ENCODE measurements at regions not wholly inside any gene's neighbourhood (a gene's known extent, or its start where the extent isn't known, plus 50 kb on each side); places are given as distances from the start of the nearest gene placed in this dataset.

- no peaks in the 10 kb centered on the region for H4K20me1 ChIP-seq (ENCODE audit: control insufficient read depth, insufficient read depth, low read length, poor library complexity, severe bottlenecking)
- H3K9ac ChIP-seq (ENCODE audit: low read length), result no peak overlapping the region
- H3K4me3 ChIP-seq (ENCODE audit: control extremely low read depth in 1 of 5, extremely low read depth in 1 of 5, insufficient read depth in 1 of 5, low read depth in 2 of 5, low read length in 4 of 5), result no peak overlapping the region
- 82% methylated on average over 3 of the region's 6 CpGs for WGBS (ENCODE audit: insufficient coverage)
- H3K4me2 ChIP-seq (replicated peaks; ENCODE audit: low read depth, low read length, poor library complexity, severe bottlenecking), result no peak overlapping the region
- POLR2A ChIA-PET, result no interaction called here
- no peaks in the 10 kb centered on the region for H3K4me1 ChIP-seq (ENCODE audit: control insufficient read depth in 2 of 2, insufficient read depth in 2 of 2, low read length in 2 of 2)
- no peak for DNase-seq
- H3K27me3 ChIP-seq (replicated peaks in 1 of 4; ENCODE audit: control extremely low read depth in 1 of 4, control insufficient read depth in 3 of 4, insufficient read depth in 4 of 4, low read length in 3 of 4), result no peaks in the 10 kb centered on the region
- no peaks in the 10 kb centered on the region for H3K9me3 ChIP-seq (ENCODE audit: control extremely low read depth in 1 of 3, control insufficient read depth in 2 of 3, insufficient read depth in 1 of 3, low read length in 2 of 3)
- Mint-ChIP-seq H3K9me3 (ENCODE audit: insufficient read depth) (no peaks in the 10 kb centered on the region), H3K27ac (no peak overlapping the region), H3K27me3 (no peaks in the 10 kb centered on the region), H3K4me1 (no peaks in the 10 kb centered on the region), H3K4me3 (no peak overlapping the region)
- H3K36me3 ChIP-seq (replicated peaks in 1 of 2; ENCODE audit: control extremely low read depth in 1 of 2, control insufficient read depth in 1 of 2, extremely low read depth in 1 of 2, insufficient read depth in 2 of 2, low read length in 1 of 2), result no peaks in the 10 kb centered on the region
- no peaks in the 10 kb centered on the region for H3K79me2 ChIP-seq (ENCODE audit: control insufficient read depth, insufficient read depth, low read length)
- no peak for ATAC-seq (ENCODE audit: low read depth)
- no peak for TF ChIP-seq CTCF (IDR thresholded peaks at IDR 0.05)
- TF ChIP-seq EZH2 (IDR thresholded peaks at IDR 0.05; ENCODE audit: borderline replicate concordance, insufficient read depth, low read depth, low read length, poor library complexity, severe bottlenecking), result no peak
- CTCF ChIA-PET, result no interaction called here
- H3K27ac ChIP-seq (ENCODE audit: low read length in 2 of 2), result no peak overlapping the region
- intact Hi-C loops (cut with micrococcal nuclease), result no loop called here
- H2AFZ ChIP-seq (ENCODE audit: insufficient read depth, low read depth, low read length, poor library complexity, severe bottlenecking), result no peak overlapping the region
These were observed 508.9 kb upstream of the LRATD1 start for GRCh38 chr2:14123436-14124103.

- no peaks in the 10 kb centered on the region for H3K36me3 ChIP-seq (replicated peaks in 1 of 2; ENCODE audit: control extremely low read depth in 1 of 2, control insufficient read depth in 1 of 2, extremely low read depth in 1 of 2, insufficient read depth in 2 of 2, low read length in 1 of 2)
- POLR2A ChIA-PET, result no interaction called here
- H3K4me3 Mint-ChIP-seq, result no peak overlapping the region
- H3K27ac Mint-ChIP-seq, result no peak overlapping the region
- H3K27me3 ChIP-seq (replicated peaks in 1 of 4; ENCODE audit: control extremely low read depth in 1 of 4, control insufficient read depth in 3 of 4, insufficient read depth in 4 of 4, low read length in 3 of 4), result no peaks in the 10 kb centered on the region
- WGBS (ENCODE audit: insufficient coverage), result 75% methylated on average over 4 of the region's 7 CpGs
- no peak overlapping the region for H2AFZ ChIP-seq (ENCODE audit: insufficient read depth, low read depth, low read length, poor library complexity, severe bottlenecking)
- H3K4me1 Mint-ChIP-seq, result no peaks in the 10 kb centered on the region
- no peak overlapping the region for H3K9ac ChIP-seq (ENCODE audit: low read length)
- H4K20me1 ChIP-seq (ENCODE audit: control insufficient read depth, insufficient read depth, low read length, poor library complexity, severe bottlenecking), result no peaks in the 10 kb centered on the region
- CTCF ChIA-PET, result no interaction called here
- ATAC-seq (ENCODE audit: low read depth) (no peak), DNase-seq (no peak)
- no peaks in the 10 kb centered on the region for H3K27me3 Mint-ChIP-seq
- H3K4me3 ChIP-seq (ENCODE audit: control extremely low read depth in 1 of 5, extremely low read depth in 1 of 5, insufficient read depth in 1 of 5, low read depth in 2 of 5, low read length in 4 of 5), result no peak overlapping the region
- H3K4me1 ChIP-seq (ENCODE audit: control insufficient read depth in 2 of 2, insufficient read depth in 2 of 2, low read length in 2 of 2), result no peaks in the 10 kb centered on the region
- no peak overlapping the region for H3K27ac ChIP-seq (ENCODE audit: low read length in 2 of 2)
- TF ChIP-seq EZH2 (IDR thresholded peaks at IDR 0.05; ENCODE audit: borderline replicate concordance, insufficient read depth, low read depth, low read length, poor library complexity, severe bottlenecking) (no peak), CTCF (IDR thresholded peaks at IDR 0.05) (no peak)
- intact Hi-C loops (cut with micrococcal nuclease), result no loop called here
- no peaks in the 10 kb centered on the region for H3K9me3 Mint-ChIP-seq (ENCODE audit: insufficient read depth)
- H3K4me2 ChIP-seq (replicated peaks; ENCODE audit: low read depth, low read length, poor library complexity, severe bottlenecking), result no peak overlapping the region
- no peaks in the 10 kb centered on the region for H3K79me2 ChIP-seq (ENCODE audit: control insufficient read depth, insufficient read depth, low read length)
- no peaks in the 10 kb centered on the region for H3K9me3 ChIP-seq (ENCODE audit: control extremely low read depth in 1 of 3, control insufficient read depth in 2 of 3, insufficient read depth in 1 of 3, low read length in 2 of 3)
These were observed 506.8 kb upstream of the LRATD1 start for GRCh38 chr2:14125624-14126293.

Data from B cell (primary cell).